GM18868 (cell line): ENCODE measurements at regions not wholly inside any gene's neighbourhood (a gene's known extent, or its start where the extent isn't known, plus 50 kb on each side); places are given as distances from the start of the nearest gene placed in this dataset.
A peak's percentile ranks its signal among the peaks of the same experiment; 100 is the strongest.
"Not testable (repeated sequence)": the region's sequence is repeated elsewhere in the genome, so short reads cannot be mapped to it uniquely, and the experiment has no call there.

ENCODE experiments used
- ATAC-seq: cut with Tn5 transposase; IDR thresholded peaks from one replicate; pipeline ENCODE4 v1.9.1; 2021; ENCODE audit warnings: mild to moderate bottlenecking, moderate library complexity; ENCODE audit not compliant: unreplicated experiment

- ATAC-seq = no peak
Measured at GRCh38 chr5:91611746-91612145, 228.6 kb upstream of the ARRDC3 start.

DNA sequence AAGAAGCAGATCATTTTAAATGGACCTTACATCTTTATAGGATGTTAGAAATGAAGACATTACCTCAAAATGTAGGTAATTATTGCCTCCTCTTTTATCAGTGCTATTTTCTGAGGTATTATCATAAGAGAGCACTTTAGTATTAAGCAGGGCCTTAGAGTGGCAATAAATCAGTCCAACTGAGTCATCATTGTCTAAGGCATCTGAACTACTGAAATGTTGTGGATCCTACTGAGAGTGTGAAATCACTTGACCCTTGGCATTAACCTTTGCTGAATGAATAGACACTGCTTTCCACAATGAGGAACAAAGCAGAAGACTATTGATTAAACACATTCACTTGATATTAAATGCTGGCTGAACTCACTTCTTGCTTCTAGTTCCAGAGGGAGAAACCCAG is 224.6 kb upstream of the ARRDC3 start:
- ATAC-seq = no peak

DNA sequence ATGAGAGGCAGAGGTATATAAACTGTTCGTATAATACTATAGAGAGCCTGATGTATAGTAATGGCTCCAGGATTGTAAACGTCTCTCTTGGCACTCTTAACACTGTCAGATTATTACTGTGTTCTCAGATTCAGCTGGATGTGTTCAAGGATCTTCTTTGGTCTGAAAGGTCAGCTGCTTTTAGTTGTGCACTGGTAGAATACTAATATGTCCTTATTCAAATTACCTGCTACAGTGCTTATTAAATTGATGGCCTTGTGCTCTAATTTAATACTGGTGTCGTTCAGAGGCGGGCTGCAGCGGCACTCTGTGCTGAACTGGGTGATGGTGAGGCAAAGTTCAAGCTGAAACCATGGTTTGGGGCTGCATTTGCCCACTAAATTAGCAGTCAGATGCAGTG is 216.7 kb upstream of the ARRDC3 start:
- no peak for ATAC-seq

DNA sequence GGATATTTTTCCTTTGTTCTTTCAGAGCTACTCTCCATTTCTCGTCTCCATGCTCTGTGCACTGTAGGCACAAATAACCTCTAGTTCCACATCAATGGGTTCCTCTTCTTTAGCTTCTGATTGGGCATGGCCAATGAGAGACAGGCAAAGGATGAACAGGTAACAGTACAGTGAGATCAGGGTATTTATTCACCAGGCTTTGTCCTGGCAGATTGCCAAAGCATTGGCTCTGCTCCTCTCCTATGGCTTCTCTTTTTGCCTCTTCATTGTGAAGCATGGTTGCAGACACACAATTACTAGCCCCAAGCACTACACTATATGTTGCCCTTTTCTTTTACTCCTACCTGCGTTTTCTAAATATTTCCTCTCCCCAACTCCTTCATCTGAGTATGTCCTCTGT is 215.1 kb upstream of the ARRDC3 start:
- no peak for ATAC-seq

DNA sequence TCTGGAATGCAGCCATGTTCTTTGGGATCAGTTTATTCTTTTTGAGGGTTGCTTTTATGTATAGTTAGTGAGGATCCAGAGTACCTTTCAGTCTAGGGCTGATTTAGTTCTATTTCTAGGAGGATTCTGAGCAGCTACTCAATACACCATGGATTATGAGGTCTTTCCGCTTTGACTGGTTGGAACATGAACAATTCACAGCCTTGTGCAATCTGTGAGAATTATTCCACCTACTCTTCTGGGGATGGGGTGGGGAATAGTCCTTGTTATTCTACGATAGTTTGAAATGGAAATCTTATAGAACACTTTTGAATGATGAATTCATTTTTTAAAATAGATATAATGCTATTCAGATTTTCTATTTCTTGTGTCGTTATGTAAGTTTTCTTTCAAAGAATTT is 212.3 kb upstream of the ARRDC3 start:
- no peak for ATAC-seq

DNA sequence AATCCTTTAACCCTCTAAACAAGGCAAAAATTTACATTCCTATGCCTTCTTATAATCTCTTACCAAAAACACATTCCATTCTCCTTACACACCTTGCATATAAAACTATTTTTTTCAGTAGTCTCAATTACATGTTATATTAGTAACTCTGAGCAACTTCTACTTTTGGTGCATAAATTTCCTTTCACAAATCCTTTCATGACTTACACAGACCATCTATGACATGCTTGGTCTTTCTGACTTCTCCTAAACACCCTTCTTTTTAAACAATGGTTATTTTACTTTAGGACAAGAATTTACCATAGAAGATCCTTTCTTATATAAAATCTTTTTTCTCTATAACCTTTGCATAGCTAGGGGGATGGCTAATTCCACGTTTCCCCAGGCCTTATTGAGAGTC is 208.0 kb upstream of the ARRDC3 start:
- ATAC-seq = no peak

DNA sequence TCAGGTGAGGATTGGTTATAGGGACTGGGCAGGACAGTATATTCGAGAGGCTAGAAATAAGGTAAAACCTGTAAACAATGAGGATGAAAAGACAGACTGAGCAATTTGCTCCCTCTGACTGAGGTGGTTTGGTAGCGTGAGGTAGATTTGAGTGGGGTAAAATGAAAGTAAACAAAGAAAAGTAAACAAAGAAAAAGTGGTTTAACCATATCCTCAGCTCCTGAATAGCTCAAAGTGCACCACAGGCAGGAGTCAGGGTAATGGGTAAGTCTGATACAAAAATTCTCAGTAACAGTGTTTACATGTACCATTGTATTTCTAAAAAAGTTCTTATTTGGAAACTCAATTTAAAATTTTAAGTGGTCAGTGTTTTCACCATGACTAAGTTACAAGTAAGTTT is 203.1 kb upstream of the ARRDC3 start:
- no peak for ATAC-seq

GRCh38 chr5:91584352-91584751 is 201.2 kb upstream of the ARRDC3 start:
- no peak for ATAC-seq

- not testable (repeated sequence) for ATAC-seq
Measured at GRCh38 chr5:91566012-91566411, 182.9 kb upstream of the ARRDC3 start.

- no peak for ATAC-seq
Measured at GRCh38 chr5:91562922-91563321, 179.8 kb upstream of the ARRDC3 start.

GRCh38 chr5:91541696-91542095 is 158.6 kb upstream of the ARRDC3 start:
- ATAC-seq = no peak

GRCh38 chr5:91538179-91538578 is 155.1 kb upstream of the ARRDC3 start:
- no peak for ATAC-seq

DNA sequence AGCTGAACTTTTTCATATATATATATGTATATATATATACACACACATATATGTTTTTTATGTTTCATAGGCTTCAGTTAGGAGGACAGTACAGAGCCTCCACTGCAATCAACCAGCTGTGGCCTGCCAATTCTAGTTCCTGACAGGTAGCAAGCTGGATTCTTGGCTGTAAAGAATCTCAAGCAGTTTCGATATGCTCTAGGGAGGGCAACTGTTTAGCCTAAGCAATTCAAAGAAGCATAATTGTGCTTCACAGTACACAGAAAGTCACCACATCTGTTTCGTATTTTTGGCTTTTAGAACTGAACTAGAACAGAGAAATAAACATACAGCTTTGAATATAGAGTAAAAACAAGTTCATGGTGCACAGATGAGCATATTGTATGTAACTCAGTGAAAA is 152.4 kb upstream of the ARRDC3 start:
- no peak for ATAC-seq

- no peak for ATAC-seq
Measured at GRCh38 chr5:91534332-91534731, 151.2 kb upstream of the ARRDC3 start.

DNA sequence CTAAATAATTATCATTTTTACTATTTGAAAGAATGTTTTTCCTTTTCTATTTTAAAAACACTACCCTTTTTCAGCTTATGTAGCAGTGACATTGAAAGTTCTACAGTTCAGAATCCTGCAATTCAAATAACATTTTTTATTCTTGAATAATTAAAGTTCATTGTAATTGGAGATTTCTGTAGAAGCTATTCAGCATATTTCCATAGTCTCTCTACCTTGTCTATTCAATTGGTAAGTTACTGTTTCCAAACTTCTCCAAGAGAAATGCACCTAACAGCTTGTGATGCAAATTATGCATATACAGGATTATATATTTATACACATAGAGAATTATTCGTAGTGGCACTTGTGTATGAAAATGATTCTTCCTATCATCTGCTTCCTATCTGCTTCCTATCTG is 149.7 kb upstream of the ARRDC3 start:
- ATAC-seq = no peak

DNA sequence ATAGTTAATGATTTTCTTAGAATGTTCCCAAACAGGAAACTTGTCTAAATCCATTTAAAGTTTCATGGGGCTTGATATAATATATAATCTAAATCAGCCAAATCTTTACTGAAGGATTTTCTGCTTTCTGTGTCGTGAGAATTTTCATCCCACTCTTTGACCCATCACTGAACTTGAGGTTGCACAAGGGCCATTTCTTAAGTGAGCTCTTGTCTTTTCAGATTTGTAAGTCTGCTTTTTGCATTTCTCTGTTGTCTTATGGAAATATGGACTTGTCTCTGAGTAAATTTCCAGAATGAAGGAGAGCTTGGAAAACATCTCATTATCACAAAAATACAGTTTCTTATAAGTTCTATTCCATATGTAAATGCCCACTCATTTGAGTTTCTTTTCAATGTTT is 149.2 kb upstream of the ARRDC3 start:
- ATAC-seq = no peak

GRCh38 chr5:91528831-91529230 is 145.7 kb upstream of the ARRDC3 start:
- no peak for ATAC-seq

GRCh38 chr5:91521785-91522184 is 138.7 kb upstream of the ARRDC3 start:
- ATAC-seq = no peak

GRCh38 chr5:91521334-91521733 is 138.2 kb upstream of the ARRDC3 start:
- ATAC-seq = no peak

DNA sequence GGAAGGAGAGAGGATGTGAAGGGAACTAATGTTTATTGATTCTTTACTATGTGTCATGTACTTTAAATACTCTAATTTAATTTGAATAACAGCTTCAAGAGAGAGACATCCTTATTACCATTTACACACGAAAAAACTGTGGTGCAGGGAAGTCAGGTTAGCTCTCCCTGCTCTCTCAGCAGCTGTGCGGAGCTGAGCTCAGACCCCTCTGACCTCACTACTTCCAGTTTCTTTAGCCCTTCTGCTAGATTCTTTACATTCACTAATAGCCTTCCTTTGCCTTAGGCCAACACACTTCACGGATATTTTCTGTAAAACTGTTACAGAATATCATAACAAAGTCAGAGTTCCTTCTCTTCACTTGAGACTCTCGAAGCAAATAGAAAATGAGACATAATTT is 131.3 kb upstream of the ARRDC3 start:
- no peak for ATAC-seq

GRCh38 chr5:91503321-91503720 is 120.2 kb upstream of the ARRDC3 start:
- no peak for ATAC-seq

- no peak for ATAC-seq
Measured at GRCh38 chr5:91500758-91501157, 117.6 kb upstream of the ARRDC3 start.

- peak; percentile 73 for ATAC-seq
Measured at GRCh38 chr5:91499943-91500531, 116.9 kb upstream of the ARRDC3 start.

DNA sequence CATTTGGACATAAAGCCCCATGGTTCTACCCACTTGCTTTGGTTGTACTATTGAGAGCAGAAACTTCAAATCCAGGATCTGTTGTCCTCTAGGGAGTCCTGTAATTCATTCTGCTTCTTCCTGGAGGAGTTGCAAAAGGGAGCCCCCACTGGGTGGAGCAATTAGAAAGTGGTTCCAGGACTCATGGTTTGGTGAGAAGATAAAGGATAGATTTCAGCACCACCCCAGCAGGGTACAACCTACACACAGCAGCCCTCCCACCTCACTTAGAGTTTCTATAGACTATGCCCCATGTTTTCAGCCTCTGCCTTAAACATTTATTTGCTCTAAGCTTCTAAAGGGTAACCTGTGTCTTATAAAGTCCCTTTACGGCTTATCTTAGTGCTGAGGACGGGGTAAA is 112.6 kb upstream of the ARRDC3 start:
- no peak for ATAC-seq
